CD4-positive, alpha-beta T cell treated with Interleukin-2 at 100 ng/mL for 4 hours (primary cell): ENCODE measurements at regions not wholly inside any gene's neighbourhood (a gene's known extent, or its start where the extent isn't known, plus 50 kb on each side); places are given as distances from the start of the nearest gene placed in this dataset.
"Not testable (repeated sequence)": the region's sequence is repeated elsewhere in the genome, so short reads cannot be mapped to it uniquely, and the experiment has no call there.

ENCODE experiments used
- DNase-seq: peaks from one replicate; pipeline ENCODE4 v3.0.0-alpha.2; 2020; ENCODE audit warnings: low spot score

- no peak for DNase-seq
Measured at GRCh38 chr4:57234252-57234775, 124.1 kb upstream of the IGFBP7 start.

GRCh38 chr4:57233386-57233785 is 123.2 kb upstream of the IGFBP7 start:
- no peak for DNase-seq

GRCh38 chr4:57231781-57232180 is 121.6 kb upstream of the IGFBP7 start:
- DNase-seq = no peak

- no peak for DNase-seq
Measured at GRCh38 chr4:57220734-57221133, 110.5 kb upstream of the IGFBP7 start.

- no peak for DNase-seq
Measured at GRCh38 chr4:57220172-57220571, 110.0 kb upstream of the IGFBP7 start.

- DNase-seq = no peak
Measured at GRCh38 chr4:57219431-57219830, 109.2 kb upstream of the IGFBP7 start.

- DNase-seq = no peak
Measured at GRCh38 chr4:57214654-57215411, 104.6 kb upstream of the IGFBP7 start.

GRCh38 chr4:57211131-57211530 is 100.9 kb upstream of the IGFBP7 start:
- no peak for DNase-seq

- no peak for DNase-seq
Measured at GRCh38 chr4:57206172-57206571, 96.0 kb upstream of the IGFBP7 start.

GRCh38 chr4:57205580-57205979 is 95.4 kb upstream of the IGFBP7 start:
- DNase-seq = no peak

- no peak for DNase-seq
Measured at GRCh38 chr4:57200799-57201327, 90.7 kb upstream of the IGFBP7 start.

- DNase-seq = no peak
Measured at GRCh38 chr4:57199267-57199666, 89.1 kb upstream of the IGFBP7 start.

GRCh38 chr4:57195622-57196021 is 85.4 kb upstream of the IGFBP7 start:
- DNase-seq = no peak

- DNase-seq = no peak
Measured at GRCh38 chr4:57194068-57194611, 84.0 kb upstream of the IGFBP7 start.

- DNase-seq = no peak
Measured at GRCh38 chr4:57193209-57193810, 83.1 kb upstream of the IGFBP7 start.

- no peak for DNase-seq
Measured at GRCh38 chr4:57191523-57192034, 81.4 kb upstream of the IGFBP7 start.

GRCh38 chr4:57190601-57191481 is 80.7 kb upstream of the IGFBP7 start:
- DNase-seq = peak; percentile 14

GRCh38 chr4:57187246-57187645 is 77.1 kb upstream of the IGFBP7 start:
- DNase-seq = no peak

GRCh38 chr4:57184378-57185029 is 74.3 kb upstream of the IGFBP7 start:
- DNase-seq = no peak

- no peak for DNase-seq
Measured at GRCh38 chr4:57182132-57182874, 72.1 kb upstream of the IGFBP7 start.

GRCh38 chr4:57173136-57173535 is 63.0 kb upstream of the IGFBP7 start:
- DNase-seq = not testable (repeated sequence)
